Ishikawa (cell line): ENCODE measurements at regions not wholly inside any gene's neighbourhood (a gene's known extent, or its start where the extent isn't known, plus 50 kb on each side); places are given as distances from the start of the nearest gene placed in this dataset.

Experiments used
- CEBPB ChIP-seq: IDR thresholded peaks from 2 replicates; pipeline ENCODE4 v1.6.1; 2012
- CREB1 ChIP-seq: IDR thresholded peaks from 2 replicates; pipeline ENCODE4 v1.6.1; 2012; ENCODE audit warnings: low read depth
- EGR1 ChIP-seq: IDR thresholded peaks from 2 replicates; pipeline ENCODE4 v1.6.1; 2012
- EP300 ChIP-seq: IDR thresholded peaks from 2 replicates; pipeline ENCODE4 v1.6.1; 2012; ENCODE audit warnings: borderline replicate concordance
- FOXM1 ChIP-seq: IDR thresholded peaks from 2 replicates; pipeline ENCODE4 v1.6.1; 2012; ENCODE audit warnings: low read depth, borderline replicate concordance
- MAX ChIP-seq: IDR thresholded peaks from 2 replicates; pipeline ENCODE4 v1.6.1; 2012
- NFIC ChIP-seq: IDR thresholded peaks from 2 replicates; pipeline ENCODE4 v1.6.1; 2012
- RAD21 ChIP-seq: IDR thresholded peaks from 2 replicates; pipeline ENCODE4 v1.6.1; 2012; ENCODE audit warnings: low read depth
- REST ChIP-seq: IDR thresholded peaks from 2 replicates; pipeline ENCODE4 v1.6.1; 2012; ENCODE audit warnings: low read depth, mild to moderate bottlenecking
- TAF1 ChIP-seq: IDR thresholded peaks from 2 replicates; pipeline ENCODE4 v1.6.1; 2012; ENCODE audit warnings: low read depth, mild to moderate bottlenecking
- TCF12 ChIP-seq: IDR thresholded peaks from 2 replicates; pipeline ENCODE4 v1.6.1; 2012; ENCODE audit warnings: low read depth
- TEAD4 ChIP-seq: IDR thresholded peaks from 2 replicates; pipeline ENCODE4 v1.6.1; 2012
- USF1 ChIP-seq: IDR thresholded peaks from 2 replicates; pipeline ENCODE4 v1.6.1; 2012
- YY1 ChIP-seq: IDR thresholded peaks from 2 replicates; pipeline ENCODE4 v1.6.1; 2012; ENCODE audit warnings: low read depth
- ZBTB7A ChIP-seq: IDR thresholded peaks from 2 replicates; pipeline ENCODE4 v1.6.1; 2012; ENCODE audit warnings: low read depth

GRCh38 chr5:38039826-38040225 lies 200.0 kb upstream of the GDNF start:
- no peak for TF ChIP-seq FOXM1

- TF ChIP-seq ZBTB7A = no peak
These were observed 199.2 kb upstream of the GDNF start for GRCh38 chr5:38039091-38039490.

- no peak for TF ChIP-seq RAD21
- no peak for TF ChIP-seq FOXM1
- no peak for TF ChIP-seq TCF12
- no peak for TF ChIP-seq CEBPB
- no peak for TF ChIP-seq CREB1
- TF ChIP-seq NFIC = no peak
- TF ChIP-seq MAX = no peak
- TF ChIP-seq EGR1 = no peak
- no peak for TF ChIP-seq ZBTB7A
- TF ChIP-seq REST = no peak
- TF ChIP-seq TEAD4 = no peak
- no peak for TF ChIP-seq YY1
- no peak for TF ChIP-seq EP300
These were observed 196.9 kb upstream of the GDNF start for GRCh38 chr5:38036765-38037164.

GRCh38 chr5:38032149-38032548 lies 192.3 kb upstream of the GDNF start:
- TF ChIP-seq CREB1 (no peak), REST (no peak), TEAD4 (no peak), MAX (no peak), EGR1 (no peak), USF1 (no peak), CEBPB (no peak), EP300 (no peak), ZBTB7A (no peak), NFIC (no peak), FOXM1 (no peak), TAF1 (no peak)

GRCh38 chr5:38031304-38031703 lies 191.5 kb upstream of the GDNF start:
- no peak for TF ChIP-seq ZBTB7A
- no peak for TF ChIP-seq USF1
- TF ChIP-seq FOXM1 = no peak
- no peak for TF ChIP-seq TEAD4
- no peak for TF ChIP-seq CEBPB
- no peak for TF ChIP-seq EGR1
- TF ChIP-seq TCF12 = no peak
- TF ChIP-seq EP300 = no peak
- no peak for TF ChIP-seq YY1
- TF ChIP-seq CREB1 = no peak
- TF ChIP-seq REST = no peak
- TF ChIP-seq TAF1 = no peak
- TF ChIP-seq NFIC = no peak
- TF ChIP-seq RAD21 = no peak
- no peak for TF ChIP-seq MAX
